RWPE1 (cell line): ENCODE measurements at regions not wholly inside any gene's neighbourhood (a gene's known extent, or its start where the extent isn't known, plus 50 kb on each side); places are given as distances from the start of the nearest gene placed in this dataset.

Experiments
- CTCF ChIA-PET: fragments of 350-600 bp; sonication (Branson Sonifier 250); formaldehyde crosslinking; extraction: SDS; loops from one replicate; lab custom pipeline; 2021; lab: Yijun Ruan, JAX
- POLR2A ChIA-PET: fragments of 400-600 bp; formaldehyde crosslinking; extraction: SDS; loops from one replicate; lab custom pipeline; 2020; ENCODE audit warnings: antibody characterized with exemption; ENCODE audit not compliant: low non-redundant PET; lab: Yijun Ruan, JAX
- DNase-seq: peaks from one replicate; pipeline ENCODE4 v3.0.0; 2012; ENCODE audit warnings: low spot score
- H3K27ac ChIP-seq: fragments of 450-650 bp; 2 replicates; pipeline ENCODE4 v1.5.1; 2017
- TF ChIP-seq, protein P1 (sequence below): fragments of 450-650 bp; conservative IDR thresholded peaks from 2 replicates; pipeline ENCODE4 v1.5.1; 2017; ENCODE audit warnings: low read depth, mild to moderate bottlenecking

- H3K27ac ChIP-seq: no peak overlapping the region
- ChIA-PET POLR2A (no interaction called here), CTCF (no interaction called here)
- DNase-seq: no peak
- TF ChIP-seq, protein P1, sequence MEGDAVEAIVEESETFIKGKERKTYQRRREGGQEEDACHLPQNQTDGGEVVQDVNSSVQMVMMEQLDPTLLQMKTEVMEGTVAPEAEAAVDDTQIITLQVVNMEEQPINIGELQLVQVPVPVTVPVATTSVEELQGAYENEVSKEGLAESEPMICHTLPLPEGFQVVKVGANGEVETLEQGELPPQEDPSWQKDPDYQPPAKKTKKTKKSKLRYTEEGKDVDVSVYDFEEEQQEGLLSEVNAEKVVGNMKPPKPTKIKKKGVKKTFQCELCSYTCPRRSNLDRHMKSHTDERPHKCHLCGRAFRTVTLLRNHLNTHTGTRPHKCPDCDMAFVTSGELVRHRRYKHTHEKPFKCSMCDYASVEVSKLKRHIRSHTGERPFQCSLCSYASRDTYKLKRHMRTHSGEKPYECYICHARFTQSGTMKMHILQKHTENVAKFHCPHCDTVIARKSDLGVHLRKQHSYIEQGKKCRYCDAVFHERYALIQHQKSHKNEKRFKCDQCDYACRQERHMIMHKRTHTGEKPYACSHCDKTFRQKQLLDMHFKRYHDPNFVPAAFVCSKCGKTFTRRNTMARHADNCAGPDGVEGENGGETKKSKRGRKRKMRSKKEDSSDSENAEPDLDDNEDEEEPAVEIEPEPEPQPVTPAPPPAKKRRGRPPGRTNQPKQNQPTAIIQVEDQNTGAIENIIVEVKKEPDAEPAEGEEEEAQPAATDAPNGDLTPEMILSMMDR: no peak
These were observed 120.7 kb upstream of the STAC start for GRCh38 chr3:36259580-36259979.

DNA sequence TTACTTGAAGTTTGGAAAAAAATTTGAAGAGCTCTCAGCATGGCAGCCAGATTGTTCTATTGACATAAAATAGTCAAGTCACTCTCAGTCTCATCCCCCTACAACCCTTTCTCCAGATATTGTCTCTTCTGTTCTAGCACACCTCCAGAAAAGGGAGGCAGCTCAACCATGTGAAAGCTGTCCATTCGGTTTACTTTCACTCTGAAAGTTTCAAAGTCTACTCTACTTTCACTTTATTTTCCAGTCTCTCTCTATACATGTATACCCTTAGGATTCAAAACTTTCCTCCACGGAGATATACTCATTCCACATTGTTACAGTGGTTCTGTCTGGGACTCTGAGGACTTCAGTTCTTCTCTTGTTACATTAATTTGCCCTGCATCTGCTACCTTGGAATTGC is 111.0 kb upstream of the STAC start:
- CTCF ChIA-PET: no interaction called here
- H3K27ac ChIP-seq: no peak overlapping the region
- TF ChIP-seq, protein P1: no peak
- DNase-seq: no peak
- POLR2A ChIA-PET: no interaction called here

GRCh38 chr3:36282766-36283165 is 97.5 kb upstream of the STAC start:
- ChIA-PET CTCF (no interaction called here), POLR2A (no interaction called here)
- TF ChIP-seq, protein P1: no peak
- no peak for DNase-seq
- H3K27ac ChIP-seq: no peak overlapping the region

- TF ChIP-seq, protein P1: no peak
- no peak overlapping the region for H3K27ac ChIP-seq
- CTCF ChIA-PET: no interaction called here
- POLR2A ChIA-PET: no interaction called here
- DNase-seq: no peak
These were observed 85.0 kb upstream of the STAC start for GRCh38 chr3:36295296-36295695.

DNA sequence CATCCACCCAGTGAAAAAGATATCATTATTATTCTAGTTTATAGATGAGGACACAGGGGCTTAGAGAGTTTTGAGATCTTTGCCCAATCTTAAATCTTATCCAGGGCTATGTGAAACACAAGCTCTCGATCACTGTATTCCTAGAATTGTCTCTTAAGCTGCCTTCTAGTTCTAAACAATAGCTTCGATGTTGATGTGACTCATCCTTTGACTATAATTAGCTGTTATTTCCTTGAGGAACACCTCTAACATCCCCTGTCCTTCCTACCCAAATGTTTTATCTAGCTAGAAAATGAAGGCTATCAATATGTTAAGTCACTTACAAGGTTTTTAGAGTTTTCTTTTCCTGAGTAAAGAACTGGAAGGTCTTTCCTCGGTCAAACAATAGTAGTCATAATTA is 83.1 kb upstream of the STAC start:
- DNase-seq: no peak
- no peak overlapping the region for H3K27ac ChIP-seq
- TF ChIP-seq, protein P1: no peak
- ChIA-PET CTCF (interaction anchor here (0.6 kb wide), 2 partner anchors 18 to 233 kb away, joined by 3 read pairs; no protein-coding TSS in a partner anchor), POLR2A (no interaction called here)

DNA sequence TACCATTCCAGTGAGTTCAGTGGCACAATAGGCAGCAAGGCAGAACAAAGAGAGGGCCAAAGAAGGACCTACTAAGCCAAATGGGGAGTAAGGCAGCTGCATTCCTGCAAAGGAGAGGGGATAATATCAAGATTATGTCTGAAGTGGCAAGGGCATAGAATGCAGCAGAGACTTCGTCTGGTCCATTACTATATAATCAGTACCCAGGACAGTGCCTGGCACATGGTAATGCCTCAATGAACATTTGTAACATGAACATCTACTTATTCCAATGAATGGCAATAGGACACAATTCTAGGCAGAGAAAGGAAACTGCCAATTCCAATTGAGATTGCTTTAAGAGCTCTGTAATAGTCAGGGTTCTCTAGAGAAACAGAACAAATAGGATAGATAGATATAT is 82.1 kb upstream of the STAC start:
- CTCF ChIA-PET: no interaction called here
- TF ChIP-seq, protein P1: no peak
- POLR2A ChIA-PET: no interaction called here
- H3K27ac ChIP-seq: no peak overlapping the region
- DNase-seq: no peak

GRCh38 chr3:36302158-36302509 is 78.2 kb upstream of the STAC start:
- ChIA-PET POLR2A (no interaction called here), CTCF (no interaction called here)
- TF ChIP-seq, protein P1: no peak
- no peak for DNase-seq
- H3K27ac ChIP-seq: no peak overlapping the region
